Right forelimb (tissue), 1 donor: ENCODE measurements at regions not wholly inside any gene's neighbourhood (a gene's known extent, or its start where the extent isn't known, plus 50 kb on each side); places are given as distances from the start of the nearest gene placed in this dataset.

Source experiments
- DNase-seq: peaks from one replicate; pipeline ENCODE4 v3.0.0-alpha.2; 2018

DNA sequence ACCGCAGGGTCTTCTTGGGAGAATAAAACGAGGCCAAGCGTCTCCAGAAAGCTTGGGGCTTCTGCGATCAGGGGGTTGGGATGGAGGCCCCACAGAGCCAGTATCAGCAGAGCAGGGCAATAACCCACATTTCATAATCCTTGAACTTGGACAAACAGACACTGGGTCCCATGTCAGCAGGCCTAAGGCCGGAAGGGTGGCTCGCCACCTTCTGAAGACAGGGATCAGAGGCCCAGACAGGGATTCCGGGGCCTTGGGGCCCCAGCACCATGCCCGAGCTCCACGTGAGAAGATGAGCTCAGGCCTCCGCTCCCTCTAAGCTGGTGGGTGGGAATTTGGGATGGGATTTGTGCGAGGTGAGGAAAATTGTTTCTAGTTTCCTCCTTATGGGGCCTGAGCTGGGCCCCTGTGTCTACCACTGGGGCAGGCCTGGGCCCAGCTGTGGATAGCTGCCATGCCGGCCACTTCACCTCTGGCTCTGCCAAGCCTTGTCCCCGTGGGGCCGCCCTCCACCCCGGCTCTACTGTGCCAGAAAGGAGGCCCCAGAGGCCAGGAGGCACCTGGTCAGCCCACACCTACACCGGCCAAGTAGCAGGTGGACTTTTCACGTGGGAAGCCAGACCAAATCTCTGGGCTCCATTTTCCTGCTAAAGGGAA lies 67.2 kb upstream of the DLK1 start:
- DNase-seq, result no peak

GRCh38 chr14:100660498-100660881 lies 66.2 kb upstream of the DLK1 start:
- no peak for DNase-seq

- no peak for DNase-seq
Measured at GRCh38 chr14:100660882-100661635, 65.6 kb upstream of the DLK1 start.

GRCh38 chr14:100662879-100663760 lies 63.6 kb upstream of the DLK1 start:
- DNase-seq, result peak; percentile 83

DNA sequence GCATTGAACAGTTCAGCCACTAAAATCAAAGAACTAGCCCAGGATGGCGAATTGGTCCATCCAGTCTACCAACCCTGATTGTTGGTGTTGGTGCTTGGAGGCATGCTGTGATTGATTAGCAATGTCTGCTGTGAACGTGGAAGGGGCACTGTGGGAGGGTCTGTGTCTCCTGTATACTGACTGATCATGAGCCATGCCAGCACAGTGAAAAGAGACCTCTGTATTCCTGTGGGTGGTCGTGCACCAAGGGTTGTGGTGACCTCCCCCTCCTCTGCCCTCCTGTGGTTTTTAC lies 63.0 kb upstream of the DLK1 start:
- DNase-seq, result no peak

- DNase-seq, result no peak
Measured at GRCh38 chr14:100664231-100664630, 62.5 kb upstream of the DLK1 start.

DNA sequence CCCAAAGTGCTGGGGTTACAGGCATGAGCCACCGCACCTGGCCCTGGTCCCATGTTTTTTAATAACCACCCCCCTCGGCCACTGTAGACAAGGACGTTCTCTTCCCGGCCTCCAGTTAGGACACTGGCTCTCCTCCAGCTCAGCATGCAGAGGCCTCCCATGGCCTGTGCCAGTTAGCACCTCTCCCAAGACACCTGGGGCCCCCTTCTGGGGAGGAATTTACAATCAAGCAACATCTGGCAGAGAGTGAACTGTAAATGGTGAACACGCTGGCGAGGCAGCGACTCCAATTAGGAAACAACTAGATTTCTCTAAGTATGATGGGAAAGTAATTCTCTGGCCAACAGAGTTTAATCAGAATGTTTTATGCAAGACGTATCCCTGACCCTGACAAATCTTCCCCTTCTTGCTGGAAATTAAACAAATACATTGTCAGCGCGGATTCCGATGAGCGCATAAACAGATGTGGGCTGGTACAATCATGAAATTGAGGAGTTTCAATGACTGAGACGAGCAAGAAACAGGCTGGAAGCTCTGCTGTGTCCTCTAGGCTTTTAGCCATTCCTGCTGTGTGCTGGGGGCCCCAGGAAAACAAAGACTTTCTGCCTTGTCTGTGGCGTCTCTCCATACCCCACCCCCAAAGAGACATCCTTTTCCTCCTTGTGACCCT lies 61.7 kb upstream of the DLK1 start:
- DNase-seq, result peak; percentile 80

GRCh38 chr14:100665511-100666032 lies 61.1 kb upstream of the DLK1 start:
- no peak for DNase-seq

GRCh38 chr14:100666403-100666802 lies 60.3 kb upstream of the DLK1 start:
- no peak for DNase-seq

GRCh38 chr14:100666851-100667250 lies 59.8 kb upstream of the DLK1 start:
- DNase-seq, result no peak

DNA sequence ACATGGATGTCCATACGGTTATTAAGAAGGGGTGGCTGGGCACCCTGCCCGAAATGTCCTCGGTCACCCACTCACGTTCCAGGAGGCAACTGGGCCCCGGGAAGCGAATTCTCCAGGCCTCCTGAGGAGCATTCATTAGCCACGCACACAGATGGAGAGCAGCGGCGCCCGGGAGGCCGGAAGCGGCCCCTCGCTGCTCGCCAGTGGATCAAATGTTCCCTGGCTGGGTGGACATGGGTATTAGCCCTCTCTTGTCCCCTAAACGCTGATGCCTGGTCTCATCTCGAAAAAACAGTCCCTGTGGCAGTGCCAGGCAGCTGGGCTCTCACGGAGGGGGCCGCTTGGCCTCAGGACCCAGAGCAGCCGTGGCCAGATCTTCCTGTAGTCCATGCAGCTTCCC lies 59.0 kb upstream of the DLK1 start:
- DNase-seq, result no peak

DNA sequence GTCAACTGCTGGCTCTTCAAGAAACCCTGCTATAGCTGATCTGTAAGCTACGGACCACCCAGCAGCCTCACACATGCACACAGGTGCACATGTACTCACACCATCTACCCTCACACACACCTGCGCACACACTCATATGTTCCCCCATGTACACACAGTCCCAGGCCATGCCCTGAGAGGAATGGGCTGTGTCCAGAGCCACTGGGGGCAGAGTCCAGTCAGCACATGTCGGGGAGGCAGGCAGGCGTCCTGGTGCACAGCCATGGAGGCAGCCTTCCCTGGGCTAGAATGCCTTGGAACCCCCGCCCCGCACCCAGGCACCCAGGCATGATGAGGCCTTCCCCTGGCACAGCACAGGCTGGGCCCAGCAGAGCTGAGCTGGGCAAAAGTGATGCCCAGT lies 58.3 kb upstream of the DLK1 start:
- no peak for DNase-seq

DNA sequence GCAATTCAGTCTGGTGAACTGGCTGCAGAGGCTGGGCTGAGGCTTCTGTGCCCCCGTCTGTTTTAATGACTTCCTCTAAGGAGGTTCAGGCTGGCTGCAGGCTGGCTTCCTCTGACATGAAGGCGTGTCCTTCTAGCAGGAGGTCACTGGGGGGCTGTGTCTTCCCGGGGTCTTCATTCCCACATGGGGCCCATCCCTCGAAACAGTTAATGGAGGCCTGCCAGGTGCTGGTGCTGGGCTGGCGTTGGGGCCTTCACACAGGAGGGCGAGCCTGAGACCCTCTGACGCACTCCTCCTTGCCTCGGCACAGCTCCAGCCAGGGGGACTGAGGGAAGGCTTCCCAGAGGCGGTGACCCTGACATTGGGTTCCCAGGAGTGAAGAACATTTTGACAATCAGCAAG lies 57.7 kb upstream of the DLK1 start:
- no peak for DNase-seq

GRCh38 chr14:100669468-100669867 lies 57.2 kb upstream of the DLK1 start:
- no peak for DNase-seq

DNA sequence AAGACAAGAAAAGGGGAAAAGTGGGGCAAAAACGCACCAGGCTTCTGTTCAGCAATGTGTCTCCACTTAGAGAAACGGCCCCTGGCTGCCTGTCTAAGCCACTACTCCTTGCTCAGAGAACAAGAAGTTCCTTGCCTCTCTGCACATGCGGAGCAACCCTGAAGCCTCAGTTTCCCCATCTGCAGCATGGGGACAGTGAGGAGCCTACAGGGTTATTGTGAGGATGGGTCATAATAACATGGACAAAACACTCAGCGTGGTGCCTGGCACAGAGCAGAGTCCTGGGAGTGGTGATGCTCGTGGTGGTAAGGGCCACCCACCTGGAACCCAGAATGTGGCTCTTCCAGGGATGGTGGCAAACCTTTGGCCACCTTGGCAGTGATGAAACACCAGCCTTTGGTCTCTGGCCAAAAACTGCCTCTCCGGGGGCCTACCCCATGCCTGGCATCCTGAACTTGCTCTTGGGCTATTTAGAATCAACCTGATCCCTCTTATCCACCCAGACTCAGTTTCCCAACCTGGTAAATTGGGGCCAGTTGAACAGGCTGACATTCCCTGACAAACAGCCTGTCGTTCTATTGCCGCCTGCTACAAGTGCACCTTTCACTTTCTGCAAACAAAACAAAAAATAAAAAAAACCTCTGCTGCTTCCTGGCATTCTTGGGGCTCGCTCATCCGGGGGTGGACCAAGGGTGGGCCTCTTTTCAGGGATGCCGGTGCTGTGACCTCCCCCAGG lies 56.5 kb upstream of the DLK1 start:
- no peak for DNase-seq

GRCh38 chr14:100670753-100671049 lies 56.0 kb upstream of the DLK1 start:
- no peak for DNase-seq

- no peak for DNase-seq
Measured at GRCh38 chr14:100671386-100671901, 55.2 kb upstream of the DLK1 start.

DNA sequence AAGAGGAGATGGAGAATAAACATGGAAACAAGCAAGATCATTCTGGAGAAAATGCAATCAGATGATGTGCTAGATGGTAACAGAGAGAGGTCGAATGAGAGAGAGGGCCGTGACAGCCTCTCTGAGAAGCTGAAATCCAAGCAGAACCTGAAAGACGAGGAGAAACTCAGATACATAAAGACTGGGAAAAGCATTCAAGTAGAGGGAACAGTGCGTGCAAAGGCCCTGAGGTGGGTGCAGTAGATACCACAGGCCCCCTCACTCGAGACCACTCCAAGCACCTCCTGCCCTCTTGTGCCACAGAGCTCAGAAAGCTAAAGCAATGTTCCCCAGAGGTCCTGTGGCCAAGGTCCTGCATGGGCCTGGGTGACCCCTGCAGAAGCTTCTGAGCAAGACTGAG lies 54.8 kb upstream of the DLK1 start:
- no peak for DNase-seq

DNA sequence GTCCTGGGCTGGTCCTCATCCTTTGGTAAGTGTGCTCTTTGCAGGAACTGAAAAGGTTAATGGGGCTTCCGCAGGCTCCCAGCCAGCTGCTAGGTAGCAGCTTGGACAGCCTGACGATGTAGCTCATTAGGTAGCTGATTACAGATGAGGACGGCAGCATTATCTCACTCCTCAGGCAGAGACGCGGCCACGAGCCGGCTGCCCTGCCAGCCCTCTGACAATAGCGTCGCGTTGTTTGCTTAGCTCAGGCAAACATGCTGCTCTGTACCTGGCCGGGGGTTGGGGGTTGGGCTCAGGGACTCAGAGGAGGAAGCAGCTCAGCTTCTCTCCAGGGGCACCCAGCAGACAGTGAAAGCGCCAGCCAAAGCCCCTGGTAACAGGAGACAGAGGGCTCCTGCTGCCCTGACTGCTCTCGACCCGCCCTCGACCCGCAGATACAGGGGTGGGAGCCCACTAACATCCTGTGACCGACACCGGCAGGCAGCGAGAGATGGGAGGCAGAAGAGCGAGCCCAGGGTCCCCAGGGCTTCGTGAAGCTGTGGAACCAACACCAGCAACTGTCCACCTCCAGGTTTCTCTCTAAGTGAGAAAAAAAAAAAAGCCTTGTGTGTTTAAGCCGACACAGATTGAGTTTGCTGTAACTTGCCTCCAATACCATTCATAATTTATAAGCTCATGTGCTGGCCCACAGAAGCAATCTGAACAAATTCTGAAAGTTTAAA lies 53.4 kb upstream of the DLK1 start:
- DNase-seq, result no peak

DNA sequence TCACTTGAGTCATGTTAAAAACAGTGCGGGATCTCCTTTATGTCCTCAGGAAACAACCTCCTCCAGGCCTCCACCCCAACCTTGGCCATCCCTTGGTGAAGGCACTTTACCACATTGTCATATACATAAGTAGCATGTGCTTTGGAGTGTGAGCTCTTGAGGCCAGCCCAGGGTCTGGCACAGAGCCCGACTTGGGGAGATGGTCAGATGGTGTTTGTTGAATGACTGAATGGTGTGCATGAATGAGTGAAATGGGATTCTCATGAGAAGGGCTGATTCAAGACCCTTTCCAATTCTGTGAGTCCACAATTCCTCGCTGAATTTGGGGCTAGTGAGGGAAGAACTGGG lies 52.9 kb upstream of the DLK1 start:
- DNase-seq, result no peak

DNA sequence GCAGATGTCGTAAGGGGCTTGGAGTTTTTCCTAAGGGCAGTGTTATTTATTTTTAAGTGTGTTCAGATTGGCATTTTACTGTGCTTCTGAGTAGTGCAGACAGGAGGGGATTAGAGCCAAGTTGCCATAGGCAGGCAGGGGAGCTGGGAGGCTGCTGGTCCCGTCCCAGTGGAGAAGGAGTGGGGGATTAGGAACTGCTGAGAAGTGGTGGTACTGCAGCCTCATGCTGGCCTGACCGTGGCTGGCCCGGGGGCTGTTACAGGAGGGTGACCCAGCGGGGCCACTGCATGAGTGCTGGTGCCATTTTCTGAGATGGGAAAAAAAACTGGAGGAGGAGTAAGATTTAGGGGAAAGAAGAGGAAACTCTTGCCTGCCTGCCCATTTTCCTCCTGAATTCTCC lies 52.3 kb upstream of the DLK1 start:
- no peak for DNase-seq
